ENCODE measurements at regions not wholly inside any gene's neighbourhood (a gene's known extent, or its start where the extent isn't known, plus 50 kb on each side); places are given as distances from the start of the nearest gene placed in this dataset.

- TF ChIP-seq REST (IDR thresholded peaks at IDR 0.05; ENCODE audit: insufficient read depth in 1 of 2, low read depth in 2 of 2, low read length in 2 of 2) (no peak), POLR2AphosphoS5 (IDR thresholded peaks at IDR 0.05; ENCODE audit: low read depth, low read length) (no peak), SIN3A (IDR thresholded peaks at IDR 0.05; ENCODE audit: borderline replicate concordance, insufficient read depth, low read length) (no peak)
Observed at GRCh38 chr7:12815426-12815825, 128.0 kb downstream of the ARL4A start.
